HG02870 (cell line): ENCODE measurements at regions not wholly inside any gene's neighbourhood (a gene's known extent, or its start where the extent isn't known, plus 50 kb on each side); places are given as distances from the start of the nearest gene placed in this dataset.

Experiments used
- ATAC-seq: cut with Tn5 transposase; IDR thresholded peaks from one replicate; pipeline ENCODE4 v1.9.1; 2021; ENCODE audit warnings: mild to moderate bottlenecking, moderate library complexity; ENCODE audit not compliant: unreplicated experiment

DNA sequence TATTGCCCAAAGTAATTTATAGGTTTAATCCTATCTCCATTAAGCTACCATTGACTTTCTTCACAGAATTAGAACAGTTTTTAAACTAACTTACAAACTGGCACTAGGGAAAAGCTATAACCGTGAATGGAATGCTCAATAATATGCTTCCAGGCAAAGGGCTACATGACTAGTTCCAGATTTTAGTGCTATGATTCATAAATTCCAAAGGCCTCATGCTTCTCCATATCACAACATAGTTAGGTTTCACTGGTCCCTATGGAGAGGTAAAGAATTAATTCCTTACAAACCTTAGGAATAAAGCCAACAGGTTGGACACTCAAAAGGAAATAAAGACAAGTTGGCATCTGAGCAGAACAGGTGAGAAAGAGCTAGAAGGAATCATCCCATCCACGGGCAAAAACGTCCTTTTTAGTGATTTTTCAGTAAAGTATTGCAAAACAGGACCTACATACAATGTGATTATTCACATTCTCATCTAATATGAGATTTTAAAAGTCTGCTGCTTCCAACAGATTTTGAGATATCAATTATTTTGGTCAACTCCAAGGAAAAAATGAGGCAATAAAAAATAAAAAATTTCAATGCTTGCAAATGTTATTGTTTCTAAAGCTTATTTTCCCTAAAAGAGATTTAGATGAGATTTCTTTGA is 97.0 kb upstream of the TARS1 start:
- ATAC-seq: no peak

GRCh38 chr5:33346534-33346933 is 94.2 kb upstream of the TARS1 start:
- peak; percentile 90 for ATAC-seq

DNA sequence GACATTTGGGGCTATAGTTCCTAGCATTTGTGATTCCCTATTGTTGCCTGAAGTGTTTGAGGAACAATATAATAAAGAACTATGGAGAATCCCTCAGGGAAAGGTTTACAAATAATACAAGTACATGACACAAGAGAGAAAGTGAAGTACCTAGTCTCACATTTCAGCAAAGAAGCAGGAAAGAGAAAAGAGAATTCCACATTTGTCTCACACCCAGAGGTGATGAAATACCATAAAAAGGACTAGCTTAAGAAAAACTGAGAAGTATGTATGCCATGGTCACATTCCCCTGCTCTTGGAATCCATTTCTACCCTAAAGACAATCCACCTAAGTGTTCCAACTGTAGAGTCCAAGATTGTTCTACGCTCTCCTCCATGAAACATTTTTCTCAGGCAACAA is 79.0 kb upstream of the TARS1 start:
- ATAC-seq: no peak

DNA sequence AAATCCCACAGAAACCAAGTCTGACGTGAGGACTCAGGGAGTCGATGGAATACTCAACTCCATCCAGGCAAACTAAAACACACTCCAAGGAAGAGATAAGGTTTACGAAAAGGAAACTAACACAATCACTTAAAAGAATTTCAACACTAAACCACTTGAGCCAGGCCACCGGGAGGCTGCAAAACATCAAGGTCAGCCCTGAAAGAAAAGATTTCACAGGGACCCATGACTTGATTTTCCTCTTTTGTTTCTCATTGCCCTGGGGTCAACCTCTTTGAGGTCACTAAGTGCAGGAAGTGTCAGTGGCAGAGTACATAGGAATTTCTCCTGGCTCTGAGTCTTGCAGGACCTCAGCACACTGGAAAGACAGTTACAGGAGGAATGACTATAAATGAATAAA is 77.8 kb upstream of the TARS1 start:
- ATAC-seq: no peak

- no peak for ATAC-seq
Measured at GRCh38 chr5:33363537-33363936, 77.2 kb upstream of the TARS1 start.

- ATAC-seq: no peak
Measured at GRCh38 chr5:33364406-33364805, 76.4 kb upstream of the TARS1 start.

GRCh38 chr5:33367416-33367815 is 73.3 kb upstream of the TARS1 start:
- no peak for ATAC-seq

DNA sequence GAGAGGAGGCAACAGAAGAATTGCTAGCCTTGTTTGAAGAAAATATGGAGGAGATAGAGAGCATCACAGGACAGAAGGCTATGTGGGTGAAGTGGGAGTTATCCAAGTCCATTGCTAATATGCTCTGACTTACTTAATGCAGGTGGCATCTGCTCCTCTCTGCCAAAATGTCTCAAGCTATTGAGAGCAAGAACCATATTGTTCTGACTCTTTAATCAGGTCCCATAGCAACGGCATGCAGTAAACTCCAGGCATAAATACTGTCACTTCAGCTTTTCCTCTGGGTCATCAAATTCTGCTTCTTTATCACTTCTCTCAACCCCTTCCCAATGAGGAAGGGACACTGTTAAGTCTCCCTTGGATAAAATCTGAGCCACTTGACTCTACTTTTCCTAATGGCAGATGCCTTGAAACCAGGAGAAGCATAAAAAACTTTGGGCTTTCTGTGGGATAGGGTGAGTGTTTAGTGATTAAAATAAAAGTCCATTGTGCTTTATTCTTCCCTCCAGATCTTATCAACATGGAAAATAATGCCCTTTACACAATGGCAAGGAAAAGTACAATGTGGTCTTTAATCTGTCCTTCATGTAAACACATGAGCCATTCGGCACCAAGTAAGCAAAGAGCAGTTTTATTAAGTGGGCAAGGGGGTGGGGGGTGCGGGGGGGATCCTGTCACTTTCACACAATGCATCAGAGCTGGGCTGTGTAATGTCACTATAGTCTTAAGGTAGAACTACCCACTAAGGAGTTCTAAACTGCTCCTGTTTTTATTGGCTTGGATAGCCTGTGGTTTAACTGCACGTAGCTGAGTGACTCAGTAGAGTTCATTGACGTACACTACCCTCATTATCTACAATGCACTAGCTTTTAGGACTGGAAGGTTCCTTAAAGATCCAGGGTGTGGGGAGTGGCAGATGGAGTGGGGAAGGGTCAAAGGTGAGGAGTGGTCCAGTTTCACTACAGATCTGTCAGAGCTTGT is 71.0 kb upstream of the TARS1 start:
- no peak for ATAC-seq

- ATAC-seq: no peak
Measured at GRCh38 chr5:33370466-33370859, 70.3 kb upstream of the TARS1 start.

DNA sequence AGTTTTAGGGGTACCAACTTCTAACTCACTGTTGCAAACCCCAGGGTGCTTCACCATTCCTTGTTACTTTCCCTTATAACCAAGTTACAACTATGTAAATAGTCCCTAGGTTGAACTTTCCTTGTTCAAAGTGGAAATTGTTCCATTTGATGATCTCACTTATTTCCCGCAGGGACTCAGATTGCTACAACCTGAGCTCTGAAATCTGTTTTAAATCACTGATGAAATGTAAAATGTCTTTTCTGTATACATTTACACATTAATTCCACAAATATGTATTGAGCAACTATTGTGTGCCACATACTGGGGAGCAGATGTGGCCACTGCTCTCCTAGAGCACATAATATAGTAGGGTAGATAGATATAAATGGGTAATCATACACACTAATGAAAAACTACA is 69.1 kb upstream of the TARS1 start:
- no peak for ATAC-seq

DNA sequence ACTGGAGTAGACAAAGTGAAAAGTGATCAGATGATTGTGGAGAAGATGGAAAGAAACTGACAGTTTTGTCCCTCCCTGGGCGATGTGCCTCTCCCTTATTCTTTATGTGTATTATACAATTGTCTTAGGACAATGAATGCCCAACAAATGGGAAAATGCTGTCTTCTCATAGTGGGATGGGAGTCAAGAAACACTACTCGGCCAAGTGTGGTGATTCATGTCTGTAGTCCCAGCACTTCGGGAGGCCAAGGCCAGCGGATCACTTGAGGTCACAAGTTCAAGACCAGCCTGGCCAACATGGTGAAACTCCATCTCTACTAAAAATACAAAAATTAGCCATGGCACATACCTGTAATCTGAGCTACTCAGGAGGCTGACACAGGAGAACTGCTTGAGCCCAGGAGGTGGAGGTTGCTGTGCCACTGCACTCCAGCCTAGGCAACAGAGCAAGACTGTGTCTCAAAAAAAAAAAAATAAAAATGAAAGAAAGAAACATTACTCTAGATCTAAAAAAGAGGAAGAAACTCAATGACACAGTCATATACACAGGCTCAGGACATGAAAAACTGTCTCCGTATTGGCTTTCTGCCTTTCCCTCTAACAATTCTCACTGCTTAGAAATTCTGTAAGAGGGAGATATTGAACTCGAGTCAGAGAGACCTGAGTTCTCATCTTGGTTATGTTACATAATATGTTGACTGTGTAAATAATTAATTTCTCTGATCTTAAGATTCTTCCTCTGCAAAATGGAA is 67.9 kb upstream of the TARS1 start:
- no peak for ATAC-seq

DNA sequence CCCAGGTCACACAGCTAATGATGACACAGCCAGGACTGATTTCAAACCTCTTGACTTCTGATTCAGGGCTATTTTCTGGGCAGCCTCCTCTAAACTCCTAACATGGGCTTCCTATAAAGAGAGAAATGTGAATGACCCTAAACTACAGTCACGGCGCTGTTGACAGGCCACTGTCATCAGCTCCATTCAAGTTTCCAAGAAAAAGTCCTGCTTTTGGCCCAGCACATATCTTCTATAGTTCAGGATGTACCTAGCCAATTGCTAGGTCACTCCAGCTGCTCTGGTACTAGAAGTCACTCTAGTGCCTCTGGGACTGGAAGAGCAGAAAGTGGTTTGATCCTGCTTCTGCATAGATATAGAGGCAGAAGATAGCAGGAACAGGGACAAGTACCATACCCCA is 64.9 kb upstream of the TARS1 start:
- no peak for ATAC-seq

- ATAC-seq: no peak
Measured at GRCh38 chr5:33379757-33380156, 61.0 kb upstream of the TARS1 start.

- ATAC-seq: no peak
Measured at GRCh38 chr5:33381243-33381642, 59.5 kb upstream of the TARS1 start.
